Ovary (tissue), 3 donors: ENCODE measurements at regions not wholly inside any gene's neighbourhood (a gene's known extent, or its start where the extent isn't known, plus 50 kb on each side); places are given as distances from the start of the nearest gene placed in this dataset.

Experiments
- POLR2A ChIP-seq: fragments of 450-650 bp; IDR thresholded peaks from one replicate; pipeline ENCODE4 v1.6.1; 2017; ENCODE audit warnings: antibody characterized with exemption, mild to moderate bottlenecking, moderate library complexity
- TF ChIP-seq, protein P1 (sequence below), 3 donors: fragments of 450-650 bp in 2 of 3; fragments of 200-600 bp in 1 of 3; IDR thresholded peaks; one replicate each; pipeline versions ENCODE4 v1.5.1 to v1.8.0; 2016 to 2022; ENCODE audit warnings: antibody characterized with exemption in 3 of 3, mild to moderate bottlenecking in 1 of 3
- donor health status: DM: no; HTN: no; CAD: no.

DNA sequence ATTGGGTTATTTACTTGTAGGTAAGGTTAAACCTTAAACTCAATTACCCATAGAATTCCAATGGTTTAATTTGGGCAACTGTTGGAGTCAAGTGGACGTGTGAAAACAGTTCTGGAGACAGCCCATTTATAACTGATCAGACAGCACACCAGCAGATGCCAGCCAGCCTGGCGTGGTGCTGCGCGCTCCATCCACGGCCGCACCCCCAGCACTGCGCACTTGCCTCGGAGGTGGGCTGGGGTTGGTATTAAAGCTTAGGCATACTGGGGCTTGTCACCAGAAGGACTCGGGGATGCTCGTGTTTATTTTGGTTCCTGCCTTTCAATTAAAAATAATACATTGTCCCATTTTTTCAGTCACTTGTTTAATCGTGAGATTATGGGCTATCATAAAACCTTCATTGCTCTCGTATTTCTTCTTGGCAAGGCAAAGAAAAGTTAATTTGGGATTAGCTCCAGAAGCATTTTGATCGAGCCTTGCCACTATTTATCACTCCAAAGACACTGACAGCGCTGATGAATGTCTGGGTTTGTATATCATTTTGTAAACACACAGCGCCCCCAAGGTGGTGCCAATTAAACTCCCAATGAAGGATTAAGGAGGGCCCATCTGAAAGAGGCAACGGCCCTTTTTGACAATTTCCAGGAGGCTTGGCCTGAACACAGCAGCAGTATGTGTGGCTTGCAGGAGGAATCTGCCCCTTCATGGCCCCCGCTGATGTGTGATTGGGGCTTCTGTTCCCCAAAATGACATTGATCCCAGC is 204.5 kb upstream of the CXCL12 start:
- TF ChIP-seq, protein P1, sequence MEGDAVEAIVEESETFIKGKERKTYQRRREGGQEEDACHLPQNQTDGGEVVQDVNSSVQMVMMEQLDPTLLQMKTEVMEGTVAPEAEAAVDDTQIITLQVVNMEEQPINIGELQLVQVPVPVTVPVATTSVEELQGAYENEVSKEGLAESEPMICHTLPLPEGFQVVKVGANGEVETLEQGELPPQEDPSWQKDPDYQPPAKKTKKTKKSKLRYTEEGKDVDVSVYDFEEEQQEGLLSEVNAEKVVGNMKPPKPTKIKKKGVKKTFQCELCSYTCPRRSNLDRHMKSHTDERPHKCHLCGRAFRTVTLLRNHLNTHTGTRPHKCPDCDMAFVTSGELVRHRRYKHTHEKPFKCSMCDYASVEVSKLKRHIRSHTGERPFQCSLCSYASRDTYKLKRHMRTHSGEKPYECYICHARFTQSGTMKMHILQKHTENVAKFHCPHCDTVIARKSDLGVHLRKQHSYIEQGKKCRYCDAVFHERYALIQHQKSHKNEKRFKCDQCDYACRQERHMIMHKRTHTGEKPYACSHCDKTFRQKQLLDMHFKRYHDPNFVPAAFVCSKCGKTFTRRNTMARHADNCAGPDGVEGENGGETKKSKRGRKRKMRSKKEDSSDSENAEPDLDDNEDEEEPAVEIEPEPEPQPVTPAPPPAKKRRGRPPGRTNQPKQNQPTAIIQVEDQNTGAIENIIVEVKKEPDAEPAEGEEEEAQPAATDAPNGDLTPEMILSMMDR (IDR thresholded peaks at IDR 0.05) = no peak
- TF ChIP-seq POLR2A = no peak
